K562 (cell line): ENCODE measurements at regions not wholly inside any gene's neighbourhood (a gene's known extent, or its start where the extent isn't known, plus 50 kb on each side); places are given as distances from the start of the nearest gene placed in this dataset.

Source experiments
- ATAC-seq: fragments of 200-7000 bp; cut with Tn5 transposase; 3 replicates; pipeline ENCODE4 v1.9.1; 2020; ENCODE audit warnings: moderate library complexity
- BruUV-seq: library from RNA; stranded (reverse); fragments of 400-500 nt; replicated peaks from 2 replicates; lab custom pipeline; 2021; lab: Mats Ljungman, UMichigan
- CTCF ChIA-PET: fragments of 300-600 bp; formaldehyde crosslinking; extraction: SDS; loops from one replicate; lab custom pipeline; 2021; ENCODE audit warnings: low intra/inter-chr PET ratio; lab: Yijun Ruan, JAX
- POLR2A ChIA-PET: fragments of 300-600, 350-650 bp; sonication (Branson Sonifier 250); formaldehyde crosslinking; extraction: SDS; loops from one replicate; lab custom pipeline; 2021; ENCODE audit warnings: antibody characterized with exemption, inconsistent platforms; lab: Yijun Ruan, JAX
- DNase-seq, 4 experiments: peaks; one replicate each; pipeline versions ENCODE4 v3.0.0 to v3.0.0-alpha.2; 2011 to 2018; ENCODE audit warnings: low spot score in 3 of 4, mixed read lengths in 3 of 4; ENCODE audit errors: extremely low read depth in 1 of 4
- FAIRE-seq: peaks from 2 replicates; lab custom pipeline; 2011; peaks lifted over from hg19 to GRCh38; lab: Jason Lieb, UNC
- H2AFZ ChIP-seq: 2 replicates; pipeline ENCODE4 v1.6.0; 2011; ENCODE audit warnings: low read depth, low read length, control low read depth, inconsistent platforms
- H3K27ac ChIP-seq: fragments of 200-600 bp; 3 replicates; pipeline ENCODE4 v1.8.0; 2011; ENCODE audit warnings: low read depth, mild to moderate bottlenecking, control low read depth, inconsistent platforms, low read length, moderate library complexity, mixed read lengths; ENCODE audit errors: extremely low read depth
- H3K27me3 ChIP-seq, 2 experiments: fragments of 300-600 bp in 1 of 2; 2 replicates in 1 of 2; 3 replicates in 1 of 2; pipeline versions ENCODE4 v1.6.0 to v1.8.0; 2011; ENCODE audit warnings: inconsistent platforms in 2 of 2, low read length in 2 of 2, mild to moderate bottlenecking in 1 of 2, mixed read lengths in 1 of 2, moderate library complexity in 1 of 2; ENCODE audit not compliant: control insufficient read depth in 2 of 2, insufficient read depth in 2 of 2
- H3K36me3 ChIP-seq: fragments of 300-600 bp; 3 replicates; pipeline ENCODE4 v1.8.0; 2011; ENCODE audit warnings: mild to moderate bottlenecking, low read length, inconsistent platforms; ENCODE audit not compliant: control insufficient read depth, insufficient read depth
- H3K4me1 ChIP-seq, 2 experiments: fragments of 200-600 bp in 1 of 2; replicated peaks in 1 of 2; 2 replicates in 1 of 2; 3 replicates in 1 of 2; pipeline versions ENCODE4 v1.5.1 to v1.8.0; 2011; ENCODE audit warnings: inconsistent platforms in 2 of 2, low read length in 2 of 2, mild to moderate bottlenecking in 1 of 2, mixed read lengths in 1 of 2, moderate library complexity in 1 of 2; ENCODE audit not compliant: control insufficient read depth in 2 of 2, insufficient read depth in 2 of 2
- H3K4me2 ChIP-seq: 2 replicates; pipeline ENCODE4 v1.6.1; 2011; ENCODE audit warnings: low read length, control low read depth, inconsistent platforms, mixed read lengths; ENCODE audit not compliant: insufficient read depth
- H3K4me3 ChIP-seq: fragments of 200-600 bp; sonication (generic), shearing (Covaris generic); 2 replicates; pipeline ENCODE4 v1.5.1; 2016; ENCODE audit warnings: control low read depth, inconsistent platforms
- H3K79me2 ChIP-seq: fragments of 200-600 bp; 3 replicates; pipeline ENCODE4 v1.8.0; 2011; ENCODE audit warnings: low read length, inconsistent platforms; ENCODE audit not compliant: control insufficient read depth, insufficient read depth
- H3K9ac ChIP-seq, 2 experiments: 2 replicates each; pipeline versions ENCODE4 v1.6.0 to v1.6.1; 2011; ENCODE audit warnings: low read depth in 2 of 2, low read length in 2 of 2, control low read depth in 1 of 2, inconsistent platforms in 1 of 2, mild to moderate bottlenecking in 1 of 2, mixed read lengths in 1 of 2; ENCODE audit not compliant: insufficient read depth in 1 of 2
- H3K9me1 ChIP-seq: one replicate; pipeline ENCODE4 v1.6.0; 2011; ENCODE audit warnings: inconsistent platforms, mild to moderate bottlenecking, low read length, moderate library complexity; ENCODE audit not compliant: control insufficient read depth, insufficient read depth
- H3K9me3 ChIP-seq: replicated peaks from 2 replicates; pipeline ENCODE4 v1.5.1; 2011; ENCODE audit warnings: low read depth, low read length, inconsistent platforms; ENCODE audit not compliant: control insufficient read depth, insufficient read depth
- H4K20me1 ChIP-seq: replicated peaks from 2 replicates; pipeline ENCODE4 v1.6.1; 2011; ENCODE audit warnings: low read length, inconsistent platforms, mixed read lengths; ENCODE audit not compliant: control insufficient read depth, insufficient read depth
- HIVEP1 ChIP-seq: fragments of 250-450 bp; sonication (Bioruptor Pico); IDR thresholded peaks from 2 replicates; pipeline ENCODE4 v1.4.0; 2020; ENCODE audit warnings: mild to moderate bottlenecking
- KDM4B ChIP-seq, 2 experiments: fragments of 450-650 bp in 1 of 2; sonication (generic) in 1 of 2; IDR thresholded peaks; 2 replicates each; pipeline ENCODE4 v1.6.1; 2016 to 2017; ENCODE audit warnings: borderline replicate concordance in 2 of 2, antibody characterized with exemption in 1 of 2, low read depth in 1 of 2, mild to moderate bottlenecking in 1 of 2
- MXD1 ChIP-seq: fragments of 250-450 bp; sonication (Bioruptor Pico); IDR thresholded peaks from 2 replicates; pipeline ENCODE4 v1.8.0; 2021; ENCODE audit warnings: borderline replicate concordance, mild to moderate bottlenecking, moderate library complexity; ENCODE audit not compliant: poor library complexity, severe bottlenecking
- PML ChIP-seq: IDR thresholded peaks from 2 replicates; pipeline ENCODE4 v1.6.1; 2012; ENCODE audit warnings: low read length, inconsistent platforms
- SAP30 ChIP-seq: fragments of 200-600 bp; sonication (generic); IDR thresholded peaks from 2 replicates; pipeline ENCODE4 v1.6.1; 2012; ENCODE audit warnings: borderline replicate concordance, low read depth, mild to moderate bottlenecking, moderate library complexity, low read length, control low read depth, inconsistent platforms; ENCODE audit not compliant: insufficient read depth, poor library complexity, severe bottlenecking
- ZNF134 ChIP-seq: fragments of 250-450 bp; sonication (Bioruptor Pico); conservative IDR thresholded peaks from 2 replicates; pipeline ENCODE4 v1.4.0; 2020
- WGBS: fragments of 100-300 bp; shearing (Covaris generic); methylation state at CpG from one replicate; pipeline ENCODE4 v1.1.6; 2016; ENCODE audit warnings: low coverage, mixed read lengths; ENCODE audit not compliant: insufficient coverage; ENCODE audit errors: missing lambda C conversion rate; 5-methylcytosine and 5-hydroxymethylcytosine counted together
- in situ Hi-C: fragments of 300-500 bp; cut with MboI; formaldehyde crosslinking; loops from 4 replicates; pipeline ENCODE4 v1.15.0; 2018; ENCODE audit warnings: inconsistent platforms, mixed read lengths
- intact Hi-C: fragments of 100-400 bp; cut with micrococcal nuclease; formaldehyde crosslinking; loops from 2 replicates; pipeline ENCODE4 v1.14.2; 2022

GRCh38 chr1:83115785-83116184, 883.1 kb downstream of the TTLL7 start:
- no peak overlapping the region for H3K4me2 ChIP-seq
- no peaks in the 10 kb centered on the region for H3K36me3 ChIP-seq
- no peaks in the 10 kb centered on the region for H3K27me3 ChIP-seq
- no peak overlapping the region for H3K9ac ChIP-seq
- H3K4me1 ChIP-seq, result no peaks in the 10 kb centered on the region
- WGBS, result 7% methylated on average over 2 of the region's 2 CpGs
- TF ChIP-seq HIVEP1 (CRISPR knock-in tag) (no peak), MXD1 (CRISPR knock-in tag) (no peak), PML (no peak), SAP30 (no peak), ZNF134 (CRISPR knock-in tag) (peak; percentile 57; the same call in 1 of the 2 replicates), KDM4B (IDR thresholded peaks at IDR 0.05; ENCODE audit: borderline replicate concordance in 2 of 2, low read depth in 1 of 2) (no peak)
- TF ChIP-seq, all 486 proteins: peak for 1
- H4K20me1 ChIP-seq, result no peaks in the 10 kb centered on the region
- BruUV-seq, result no TSS peak
- intact Hi-C loops (no loop called here), in situ Hi-C loops (no loop called here)
- no peaks in the 10 kb centered on the region for H3K9me1 ChIP-seq
- POLR2A ChIA-PET, result no interaction called here
- no peaks in the 10 kb centered on the region; the same call in 1 of the 2 replicates for H3K9me3 ChIP-seq
- H3K4me3 ChIP-seq, result no peak overlapping the region
- ATAC-seq, result no peak
- CTCF ChIA-PET, result no interaction called here
- DNase-seq, result no peak
- no peak for FAIRE-seq
- no peaks in the 10 kb centered on the region for H3K79me2 ChIP-seq
- H2AFZ ChIP-seq, result no peak overlapping the region
- no peak overlapping the region for H3K27ac ChIP-seq
